NOMO-1 treated with dmso at 0.1 percent for 144 hours (cell line): ENCODE measurements at regions not wholly inside any gene's neighbourhood (a gene's known extent, or its start where the extent isn't known, plus 50 kb on each side); places are given as distances from the start of the nearest gene placed in this dataset.
A peak's percentile ranks its signal among the peaks of the same experiment; 100 is the strongest.

Source experiments
- DNase-seq: peaks from one replicate; lab custom pipeline; 2025; ENCODE audit not compliant: unreplicated experiment; lab: John Stamatoyannopoulos, UW

- DNase-seq: no peak
These were observed 282.7 kb downstream of the ENC1 start for GRCh38 chr5:74357827-74358226.

- DNase-seq: no peak
These were observed 284.4 kb downstream of the ENC1 start for GRCh38 chr5:74356009-74356695.

- DNase-seq: no peak
These were observed 285.3 kb downstream of the ENC1 start for GRCh38 chr5:74355041-74355824.

GRCh38 chr5:74352256-74352655 lies 288.3 kb downstream of the ENC1 start:
- no peak for DNase-seq

GRCh38 chr5:74342948-74343682 lies 297.4 kb downstream of the ENC1 start:
- no peak for DNase-seq

GRCh38 chr5:74342182-74342581 lies 298.3 kb downstream of the ENC1 start:
- DNase-seq: no peak

- DNase-seq: no peak
These were observed 299.3 kb downstream of the ENC1 start for GRCh38 chr5:74341221-74341620.

- no peak for DNase-seq
These were observed 300.1 kb downstream of the ENC1 start for GRCh38 chr5:74340476-74340875.

- no peak for DNase-seq
These were observed 302.6 kb downstream of the ENC1 start for GRCh38 chr5:74337984-74338310.

- DNase-seq: no peak
These were observed 303.1 kb downstream of the ENC1 start for GRCh38 chr5:74337254-74337983.

GRCh38 chr5:74336297-74336696 lies 304.2 kb downstream of the ENC1 start:
- DNase-seq: no peak

- no peak for DNase-seq
These were observed 305.7 kb downstream of the ENC1 start for GRCh38 chr5:74334762-74335384.

GRCh38 chr5:74334062-74334761 lies 306.3 kb downstream of the ENC1 start:
- no peak for DNase-seq

- DNase-seq: no peak
These were observed 307.1 kb downstream of the ENC1 start for GRCh38 chr5:74333430-74333829.

- no peak for DNase-seq
These were observed 307.8 kb downstream of the ENC1 start for GRCh38 chr5:74332682-74333081.

GRCh38 chr5:74332006-74332405 lies 308.5 kb downstream of the ENC1 start:
- no peak for DNase-seq

GRCh38 chr5:74328221-74328630 lies 312.3 kb downstream of the ENC1 start:
- no peak for DNase-seq

GRCh38 chr5:74327339-74327685 lies 313.2 kb downstream of the ENC1 start:
- DNase-seq: no peak

GRCh38 chr5:74326571-74327338 lies 313.8 kb downstream of the ENC1 start:
- DNase-seq: peak; percentile 77

- DNase-seq: no peak
These were observed 314.7 kb downstream of the ENC1 start for GRCh38 chr5:74325866-74326265.
